MM.1S (cell line): ENCODE measurements at regions not wholly inside any gene's neighbourhood (a gene's known extent, or its start where the extent isn't known, plus 50 kb on each side); places are given as distances from the start of the nearest gene placed in this dataset.
"Not testable (repeated sequence)": the region's sequence is repeated elsewhere in the genome, so short reads cannot be mapped to it uniquely, and the experiment has no call there.

Experiments
- DNase-seq: peaks from one replicate; pipeline ENCODE4 v3.0.0-alpha.2; 2015
- H2AFZ ChIP-seq: fragments of 300-600 bp; sonication (generic); 2 replicates; pipeline ENCODE4 v1.6.0; 2016; ENCODE audit warnings: antibody characterized with exemption, low read length
- H3F3A ChIP-seq: fragments of 300-600 bp; sonication (generic); 2 replicates; pipeline ENCODE4 v1.6.1; 2016; ENCODE audit warnings: mild to moderate bottlenecking, antibody characterized with exemption, low read length, moderate library complexity, mixed read lengths; ENCODE audit not compliant: insufficient read depth
- H3K27ac ChIP-seq: fragments of 300-600 bp; sonication (generic); 2 replicates; pipeline ENCODE4 v1.5.1; 2016; ENCODE audit warnings: mild to moderate bottlenecking, low read length
- H3K27me3 ChIP-seq: fragments of 300-600 bp; sonication (generic); replicated peaks from 2 replicates; pipeline ENCODE4 v1.6.0; 2016; ENCODE audit warnings: low read length; ENCODE audit not compliant: insufficient read depth
- H3K36me3 ChIP-seq: fragments of 300-600 bp; sonication (generic); replicated peaks from 2 replicates; pipeline ENCODE4 v1.6.1; 2016; ENCODE audit warnings: mild to moderate bottlenecking, low read length, mixed read lengths; ENCODE audit not compliant: insufficient read depth
- H3K4me1 ChIP-seq: fragments of 300-600 bp; sonication (generic); 2 replicates; pipeline ENCODE4 v1.6.1; 2016; ENCODE audit warnings: low read length, mixed read lengths
- H3K4me2 ChIP-seq: fragments of 300-600 bp; sonication (generic); 2 replicates; pipeline ENCODE4 v1.6.0; 2016; ENCODE audit warnings: low read depth, low read length
- H3K4me3 ChIP-seq: fragments of 300-600 bp; sonication (generic); 2 replicates; pipeline ENCODE4 v1.5.1; 2016; ENCODE audit warnings: low read length, mixed read lengths
- H3K79me2 ChIP-seq: fragments of 300-600 bp; sonication (generic); 2 replicates; pipeline ENCODE4 v1.6.1; 2016; ENCODE audit warnings: mixed run types, low read length, mixed read lengths
- H3K9ac ChIP-seq: fragments of 300-600 bp; sonication (generic); 2 replicates; pipeline ENCODE4 v1.6.1; 2016; ENCODE audit warnings: low read length, mixed read lengths
- H3K9me2 ChIP-seq: fragments of 300-600 bp; sonication (generic); replicated peaks from 2 replicates; pipeline ENCODE4 v1.6.1; 2016; ENCODE audit warnings: mild to moderate bottlenecking, low read length, mixed read lengths; ENCODE audit not compliant: insufficient read depth
- H3K9me3 ChIP-seq: fragments of 300-600 bp; sonication (generic); replicated peaks from 2 replicates; pipeline ENCODE4 v1.6.1; 2016; ENCODE audit warnings: mild to moderate bottlenecking, low read length, mixed read lengths; ENCODE audit not compliant: insufficient read depth
- H4K20me1 ChIP-seq: fragments of 300-600 bp; sonication (generic); 2 replicates; pipeline ENCODE4 v1.6.1; 2016; ENCODE audit warnings: mild to moderate bottlenecking, low read length, moderate library complexity, mixed read lengths; ENCODE audit not compliant: insufficient read depth
- CTCF ChIP-seq: fragments of 300-600 bp; sonication (generic); IDR thresholded peaks from 2 replicates; pipeline ENCODE4 v1.5.1; 2016; ENCODE audit warnings: antibody characterized with exemption, low read length, mixed read lengths
- EZH2 ChIP-seq: fragments of 300-600 bp; sonication (generic); optimal IDR thresholded peaks from 2 replicates; pipeline ENCODE3; 2017; ENCODE audit warnings: low read depth, mild to moderate bottlenecking, antibody characterized with exemption, low read length, mixed read lengths
- EZH2phosphoT487 ChIP-seq: fragments of 300-600 bp; sonication (generic); IDR thresholded peaks from 2 replicates; pipeline ENCODE4 v1.6.1; 2018; ENCODE audit warnings: antibody characterized with exemption, low read length

DNA sequence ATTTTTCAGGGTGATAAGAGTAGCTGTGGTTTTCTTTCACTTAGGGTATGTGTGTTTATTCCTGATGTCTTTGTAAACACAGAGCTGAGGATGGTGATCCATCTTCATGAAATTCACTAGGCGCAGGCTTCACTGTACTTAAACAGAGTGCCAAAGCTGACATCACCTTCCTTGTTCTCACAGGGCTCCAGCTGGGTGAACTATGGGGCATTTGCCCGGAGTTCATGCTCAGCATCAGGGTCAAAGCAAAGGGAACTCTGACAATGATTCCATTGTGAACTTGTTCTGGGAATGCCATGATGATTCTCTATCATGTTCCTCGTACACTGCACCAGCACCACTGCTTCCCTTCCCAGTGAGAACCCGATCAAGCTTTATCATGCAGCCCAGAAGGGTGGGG lies 184.8 kb upstream of the P2RY1 start:
- no peak overlapping the region for H3K4me3 ChIP-seq
- no peaks in the 10 kb centered on the region for H4K20me1 ChIP-seq
- no peaks in the 10 kb centered on the region for H3K9me3 ChIP-seq
- no peaks in the 10 kb centered on the region for H3K4me1 ChIP-seq
- H3K4me2 ChIP-seq: no peak overlapping the region
- H3K27me3 ChIP-seq: no peaks in the 10 kb centered on the region
- no peak overlapping the region for H3K27ac ChIP-seq
- TF ChIP-seq EZH2phosphoT487 (no peak), CTCF (no peak), EZH2 (no peak)
- no peaks in the 10 kb centered on the region for H3F3A ChIP-seq
- no peaks in the 10 kb centered on the region for H3K9me2 ChIP-seq
- no peaks in the 10 kb centered on the region for H3K79me2 ChIP-seq
- H3K9ac ChIP-seq: no peak overlapping the region
- DNase-seq: no peak
- no peaks in the 10 kb centered on the region for H3K36me3 ChIP-seq
- H2AFZ ChIP-seq: no peak overlapping the region

GRCh38 chr3:152650923-152651322 lies 184.0 kb upstream of the P2RY1 start:
- not testable (repeated sequence) for DNase-seq, H3K9ac ChIP-seq, H3K36me3 ChIP-seq, H3K79me2 ChIP-seq, H3K27me3 ChIP-seq, H3K9me3 ChIP-seq, H4K20me1 ChIP-seq, H3F3A ChIP-seq, H3K27ac ChIP-seq, H2AFZ ChIP-seq, H3K4me1 ChIP-seq, H3K4me2 ChIP-seq, H3K9me2 ChIP-seq, H3K4me3 ChIP-seq

DNA sequence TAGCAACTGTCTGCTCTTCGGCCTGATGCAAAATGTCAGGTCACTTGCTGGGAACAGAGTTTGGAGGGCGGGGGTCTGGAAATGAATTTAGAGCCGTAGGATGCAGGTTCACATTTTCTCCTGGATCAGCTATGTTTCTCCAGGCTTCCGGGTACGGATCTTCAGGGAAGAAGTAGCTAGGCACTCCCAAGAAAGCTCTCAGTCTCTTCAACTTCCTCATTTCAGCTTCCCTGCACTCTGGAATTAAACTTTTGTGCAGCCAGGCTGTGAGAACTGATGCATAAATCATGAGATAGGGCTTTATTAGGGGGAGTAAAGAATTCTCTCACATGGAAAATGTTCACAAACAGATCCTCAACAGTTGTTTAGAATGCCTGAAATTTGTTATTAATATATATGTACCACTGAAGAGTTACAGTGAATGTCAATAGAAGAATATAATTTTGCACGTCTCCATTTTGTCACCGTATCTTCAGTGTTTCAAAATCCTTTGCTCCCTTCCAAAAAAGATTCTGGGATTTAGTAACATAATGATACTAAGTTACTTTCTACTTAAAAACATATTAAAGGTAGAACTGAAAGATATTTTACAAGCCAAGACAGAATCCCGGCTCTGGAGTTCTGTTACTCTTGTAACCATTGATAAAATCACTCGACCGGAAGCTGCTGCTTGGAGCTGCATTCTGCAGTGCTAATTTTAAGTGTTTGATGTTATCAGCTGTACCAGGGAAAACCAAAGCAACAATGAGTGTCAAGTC lies 178.5 kb upstream of the P2RY1 start:
- TF ChIP-seq EZH2phosphoT487: no peak
- TF ChIP-seq CTCF: no peak
- no peak for TF ChIP-seq EZH2
- no peaks in the 10 kb centered on the region for H4K20me1 ChIP-seq
- no peaks in the 10 kb centered on the region for H3K4me1 ChIP-seq
- no peaks in the 10 kb centered on the region for H3K9me3 ChIP-seq
- no peak for DNase-seq
- no peaks in the 10 kb centered on the region for H3K36me3 ChIP-seq
- H3F3A ChIP-seq: no peaks in the 10 kb centered on the region
- H3K4me3 ChIP-seq: no peak overlapping the region
- H2AFZ ChIP-seq: no peak overlapping the region
- no peak overlapping the region for H3K27ac ChIP-seq
- no peak overlapping the region for H3K4me2 ChIP-seq
- no peaks in the 10 kb centered on the region for H3K79me2 ChIP-seq
- no peaks in the 10 kb centered on the region for H3K27me3 ChIP-seq
- no peak overlapping the region for H3K9ac ChIP-seq
- no peaks in the 10 kb centered on the region for H3K9me2 ChIP-seq

GRCh38 chr3:152656972-152657355 lies 178.0 kb upstream of the P2RY1 start:
- H3K4me3 ChIP-seq: no peak overlapping the region
- H3K4me1 ChIP-seq: no peaks in the 10 kb centered on the region
- no peak overlapping the region for H3K27ac ChIP-seq
- no peak overlapping the region for H2AFZ ChIP-seq
- no peaks in the 10 kb centered on the region for H3K79me2 ChIP-seq
- no peaks in the 10 kb centered on the region for H3F3A ChIP-seq
- H4K20me1 ChIP-seq: no peaks in the 10 kb centered on the region
- TF ChIP-seq CTCF (no peak), EZH2phosphoT487 (no peak), EZH2 (no peak)
- no peaks in the 10 kb centered on the region for H3K36me3 ChIP-seq
- H3K9ac ChIP-seq: no peak overlapping the region
- no peak overlapping the region for H3K4me2 ChIP-seq
- no peaks in the 10 kb centered on the region for H3K9me2 ChIP-seq
- DNase-seq: no peak
- no peaks in the 10 kb centered on the region for H3K9me3 ChIP-seq
- H3K27me3 ChIP-seq: no peaks in the 10 kb centered on the region
